MM.1S (cell line): ENCODE measurements at regions not wholly inside any gene's neighbourhood (a gene's known extent, or its start where the extent isn't known, plus 50 kb on each side); places are given as distances from the start of the nearest gene placed in this dataset.

Experiments used
- DNase-seq: peaks from one replicate; pipeline ENCODE4 v3.0.0-alpha.2; 2015
- H2AFZ ChIP-seq: fragments of 300-600 bp; sonication (generic); 2 replicates; pipeline ENCODE4 v1.6.0; 2016; ENCODE audit warnings: antibody characterized with exemption, low read length
- H3F3A ChIP-seq: fragments of 300-600 bp; sonication (generic); 2 replicates; pipeline ENCODE4 v1.6.1; 2016; ENCODE audit warnings: mild to moderate bottlenecking, antibody characterized with exemption, low read length, moderate library complexity, mixed read lengths; ENCODE audit not compliant: insufficient read depth
- H3K27ac ChIP-seq: fragments of 300-600 bp; sonication (generic); 2 replicates; pipeline ENCODE4 v1.5.1; 2016; ENCODE audit warnings: mild to moderate bottlenecking, low read length
- H3K27me3 ChIP-seq: fragments of 300-600 bp; sonication (generic); replicated peaks from 2 replicates; pipeline ENCODE4 v1.6.0; 2016; ENCODE audit warnings: low read length; ENCODE audit not compliant: insufficient read depth
- H3K36me3 ChIP-seq: fragments of 300-600 bp; sonication (generic); replicated peaks from 2 replicates; pipeline ENCODE4 v1.6.1; 2016; ENCODE audit warnings: mild to moderate bottlenecking, low read length, mixed read lengths; ENCODE audit not compliant: insufficient read depth
- H3K4me1 ChIP-seq: fragments of 300-600 bp; sonication (generic); 2 replicates; pipeline ENCODE4 v1.6.1; 2016; ENCODE audit warnings: low read length, mixed read lengths
- H3K4me2 ChIP-seq: fragments of 300-600 bp; sonication (generic); 2 replicates; pipeline ENCODE4 v1.6.0; 2016; ENCODE audit warnings: low read depth, low read length
- H3K4me3 ChIP-seq: fragments of 300-600 bp; sonication (generic); 2 replicates; pipeline ENCODE4 v1.5.1; 2016; ENCODE audit warnings: low read length, mixed read lengths
- H3K79me2 ChIP-seq: fragments of 300-600 bp; sonication (generic); 2 replicates; pipeline ENCODE4 v1.6.1; 2016; ENCODE audit warnings: mixed run types, low read length, mixed read lengths
- H3K9ac ChIP-seq: fragments of 300-600 bp; sonication (generic); 2 replicates; pipeline ENCODE4 v1.6.1; 2016; ENCODE audit warnings: low read length, mixed read lengths
- H3K9me2 ChIP-seq: fragments of 300-600 bp; sonication (generic); replicated peaks from 2 replicates; pipeline ENCODE4 v1.6.1; 2016; ENCODE audit warnings: mild to moderate bottlenecking, low read length, mixed read lengths; ENCODE audit not compliant: insufficient read depth
- H3K9me3 ChIP-seq: fragments of 300-600 bp; sonication (generic); replicated peaks from 2 replicates; pipeline ENCODE4 v1.6.1; 2016; ENCODE audit warnings: mild to moderate bottlenecking, low read length, mixed read lengths; ENCODE audit not compliant: insufficient read depth
- H4K20me1 ChIP-seq: fragments of 300-600 bp; sonication (generic); 2 replicates; pipeline ENCODE4 v1.6.1; 2016; ENCODE audit warnings: mild to moderate bottlenecking, low read length, moderate library complexity, mixed read lengths; ENCODE audit not compliant: insufficient read depth
- CTCF ChIP-seq: fragments of 300-600 bp; sonication (generic); IDR thresholded peaks from 2 replicates; pipeline ENCODE4 v1.5.1; 2016; ENCODE audit warnings: antibody characterized with exemption, low read length, mixed read lengths
- EZH2 ChIP-seq: fragments of 300-600 bp; sonication (generic); optimal IDR thresholded peaks from 2 replicates; pipeline ENCODE3; 2017; ENCODE audit warnings: low read depth, mild to moderate bottlenecking, antibody characterized with exemption, low read length, mixed read lengths
- EZH2phosphoT487 ChIP-seq: fragments of 300-600 bp; sonication (generic); IDR thresholded peaks from 2 replicates; pipeline ENCODE4 v1.6.1; 2018; ENCODE audit warnings: antibody characterized with exemption, low read length

GRCh38 chr12:126762150-126762549, 1504.8 kb upstream of the TMEM132C start:
- TF ChIP-seq CTCF (no peak), EZH2phosphoT487 (no peak), EZH2 (no peak)
- DNase-seq, result no peak
- H4K20me1 ChIP-seq, result no peaks in the 10 kb centered on the region
- H3K4me1 ChIP-seq, result no peaks in the 10 kb centered on the region
- no peaks in the 10 kb centered on the region for H3K9me2 ChIP-seq
- no peak overlapping the region for H3K4me2 ChIP-seq
- no peak overlapping the region for H2AFZ ChIP-seq
- no peaks in the 10 kb centered on the region for H3K27me3 ChIP-seq
- H3K4me3 ChIP-seq, result no peak overlapping the region
- H3K9me3 ChIP-seq, result no peaks in the 10 kb centered on the region
- no peak overlapping the region for H3K27ac ChIP-seq
- no peaks in the 10 kb centered on the region for H3F3A ChIP-seq
- no peak overlapping the region for H3K9ac ChIP-seq
- H3K36me3 ChIP-seq, result no peaks in the 10 kb centered on the region
- H3K79me2 ChIP-seq, result no peaks in the 10 kb centered on the region

- H3K4me3 ChIP-seq, result no peak overlapping the region
- TF ChIP-seq CTCF (no peak), EZH2phosphoT487 (no peak), EZH2 (no peak)
- H3K9ac ChIP-seq, result no peak overlapping the region
- H3K79me2 ChIP-seq, result no peaks in the 10 kb centered on the region
- no peak overlapping the region for H3K4me2 ChIP-seq
- H3F3A ChIP-seq, result no peaks in the 10 kb centered on the region
- DNase-seq, result no peak
- no peaks in the 10 kb centered on the region for H3K9me3 ChIP-seq
- no peaks in the 10 kb centered on the region for H3K9me2 ChIP-seq
- H3K36me3 ChIP-seq, result no peaks in the 10 kb centered on the region
- H3K4me1 ChIP-seq, result no peaks in the 10 kb centered on the region
- no peaks in the 10 kb centered on the region for H3K27me3 ChIP-seq
- no peak overlapping the region for H2AFZ ChIP-seq
- H4K20me1 ChIP-seq, result no peaks in the 10 kb centered on the region
- no peak overlapping the region for H3K27ac ChIP-seq
Observed at GRCh38 chr12:126763359-126763758, 1503.6 kb upstream of the TMEM132C start.

- no peaks in the 10 kb centered on the region for H3K27me3 ChIP-seq
- no peak for DNase-seq
- no peak overlapping the region for H3K9ac ChIP-seq
- H3K4me3 ChIP-seq, result no peak overlapping the region
- 0 out of 2 replicates have a peak, but pooled peaks cover 3% of the 10 kb centered on the region for H3K36me3 ChIP-seq
- H4K20me1 ChIP-seq, result no peaks in the 10 kb centered on the region
- H3K27ac ChIP-seq, result no peak overlapping the region
- no peaks in the 10 kb centered on the region for H3K4me1 ChIP-seq
- H3K9me3 ChIP-seq, result no peaks in the 10 kb centered on the region
- TF ChIP-seq EZH2phosphoT487 (no peak), EZH2 (no peak), CTCF (no peak)
- no peak overlapping the region for H3K4me2 ChIP-seq
- H2AFZ ChIP-seq, result no peak overlapping the region
- H3K79me2 ChIP-seq, result peaks cover 22% of the 10 kb centered on the region
- H3F3A ChIP-seq, result peaks cover 6% of the 10 kb centered on the region
- H3K9me2 ChIP-seq, result no peaks in the 10 kb centered on the region
Observed at GRCh38 chr12:126767334-126767733, 1499.6 kb upstream of the TMEM132C start.
